ENCODE measurements at regions not wholly inside any gene's neighbourhood (a gene's known extent, or its start where the extent isn't known, plus 50 kb on each side); places are given as distances from the start of the nearest gene placed in this dataset.

DNA sequence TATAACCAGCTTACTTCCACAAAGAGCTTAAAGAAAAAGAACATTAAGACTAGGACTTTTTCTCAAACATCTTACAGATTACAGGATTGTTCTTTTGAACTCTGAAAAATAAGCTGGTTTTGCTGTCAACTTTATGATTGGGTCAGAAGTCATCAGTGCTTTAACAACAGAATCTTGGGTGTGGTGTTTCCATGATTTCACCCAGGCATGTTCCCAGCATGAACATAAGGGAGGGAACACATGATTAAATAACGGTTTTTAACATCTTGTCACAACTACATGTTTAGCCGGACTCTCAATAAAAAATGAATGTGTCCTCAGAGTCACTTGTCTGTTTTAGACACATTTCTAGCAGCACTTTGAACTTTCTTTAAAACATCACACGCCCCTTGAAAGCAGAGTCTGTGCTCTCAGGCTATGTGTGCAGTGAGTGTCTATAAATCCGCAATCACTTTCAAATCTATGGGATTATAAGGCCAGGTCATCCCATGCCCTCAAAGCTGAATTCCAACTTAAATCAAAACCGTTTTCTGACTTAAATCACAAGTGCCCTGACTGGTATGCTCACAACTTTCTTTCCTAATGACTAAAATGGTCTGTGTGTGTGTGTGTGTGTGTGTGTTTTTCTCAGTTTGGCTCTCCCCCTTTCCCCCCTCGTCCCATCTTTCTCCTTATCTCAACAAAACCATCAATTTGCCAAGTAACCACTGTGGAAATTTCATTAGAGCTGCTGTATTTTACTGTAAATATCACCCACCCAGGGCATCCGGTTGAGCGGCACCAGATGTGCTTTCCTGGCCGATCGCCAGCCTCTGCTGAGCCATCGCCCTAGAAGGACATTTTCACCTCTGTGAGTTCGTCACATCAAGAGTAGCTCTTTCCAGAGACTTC is 216.8 kb upstream of the DTNBP1 start:
- no peak for DNase-seq (ENCODE audit: low spot score)

- no peak for DNase-seq (ENCODE audit: low spot score)
These were observed 214.4 kb upstream of the DTNBP1 start for GRCh38 chr6:15877231-15877630.

DNA sequence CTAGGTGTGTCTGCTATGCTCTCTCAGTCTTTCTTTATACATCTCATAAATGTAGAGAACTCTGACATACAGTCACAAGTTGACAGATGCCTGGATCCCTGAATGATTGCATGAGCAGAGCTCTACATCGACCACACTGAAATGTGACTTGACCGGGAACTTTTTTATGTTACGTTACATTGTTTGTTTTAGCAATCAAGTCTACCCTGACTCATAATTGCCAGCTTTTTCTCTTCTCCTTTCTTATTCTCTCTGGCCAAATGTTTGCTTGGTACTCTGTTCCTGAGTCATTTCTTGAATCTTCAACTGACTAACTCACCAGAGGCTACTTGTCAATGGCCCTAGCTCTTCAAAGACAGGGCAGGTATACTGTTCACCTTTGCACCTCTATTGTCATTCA is 213.6 kb upstream of the DTNBP1 start:
- DNase-seq (ENCODE audit: low spot score) = no peak

DNA sequence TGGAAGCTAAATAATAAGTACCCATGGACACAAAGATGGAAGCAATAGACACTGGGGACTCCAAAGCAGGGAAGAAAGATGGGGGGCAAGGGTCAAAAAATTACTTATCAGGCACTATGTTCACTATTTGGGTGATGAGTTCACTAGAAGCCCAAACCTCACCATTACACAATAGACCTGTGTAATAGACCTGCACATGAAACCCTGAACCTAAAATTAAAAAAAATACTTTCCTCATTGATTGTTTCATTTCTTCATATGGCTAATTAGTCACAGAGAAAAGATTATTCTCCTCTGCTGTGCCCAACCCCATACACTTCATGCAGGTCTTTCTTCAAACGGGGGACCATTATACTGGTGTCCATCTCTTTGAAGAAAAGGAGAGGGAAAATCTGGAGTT is 213.0 kb upstream of the DTNBP1 start:
- DNase-seq (ENCODE audit: low spot score) = no peak

GRCh38 chr6:15874821-15875220 is 212.0 kb upstream of the DTNBP1 start:
- no peak for DNase-seq (ENCODE audit: low spot score)

GRCh38 chr6:15874326-15874725 is 211.5 kb upstream of the DTNBP1 start:
- no peak for DNase-seq (ENCODE audit: low spot score)

DNA sequence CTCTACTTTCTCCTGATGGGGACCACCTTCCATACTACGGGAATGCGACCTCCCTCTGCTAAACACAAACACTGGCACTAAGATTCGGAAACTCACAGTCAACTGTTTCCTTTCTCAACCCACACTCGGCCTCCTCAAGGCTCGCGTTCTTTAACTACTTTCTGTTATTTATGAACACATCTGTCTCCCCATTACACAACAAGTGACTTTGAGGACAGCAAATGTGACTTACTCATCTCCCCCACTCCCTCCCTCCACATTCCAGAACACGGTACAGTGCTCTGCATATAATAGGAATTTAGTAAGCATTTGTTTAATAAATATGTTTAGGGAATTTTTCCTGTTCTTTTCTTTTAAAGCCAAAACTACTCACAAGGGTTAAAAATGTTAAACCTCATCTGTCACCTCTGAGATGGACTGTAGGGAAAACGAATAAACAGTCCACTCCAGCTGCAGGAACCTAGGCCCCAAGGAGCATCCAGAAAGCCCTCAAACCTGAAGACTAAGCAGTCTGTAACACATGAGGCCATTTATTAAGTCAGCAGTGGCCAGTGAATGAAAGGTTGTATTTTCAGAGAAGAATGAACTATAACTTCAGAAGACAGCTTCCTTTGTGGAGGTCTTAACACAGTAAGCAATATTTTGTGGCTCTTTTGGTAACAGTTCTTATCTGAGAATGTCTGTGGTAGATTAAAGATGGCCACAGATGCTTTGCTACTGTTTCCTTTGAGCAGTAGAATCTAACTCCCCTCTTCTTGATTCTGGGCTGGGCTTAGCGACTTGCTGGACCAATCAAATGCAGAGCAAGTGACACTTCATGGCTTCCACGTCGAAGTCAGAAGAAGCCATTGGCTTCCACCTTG is 209.6 kb upstream of the DTNBP1 start:
- no peak for DNase-seq (ENCODE audit: low spot score)

DNA sequence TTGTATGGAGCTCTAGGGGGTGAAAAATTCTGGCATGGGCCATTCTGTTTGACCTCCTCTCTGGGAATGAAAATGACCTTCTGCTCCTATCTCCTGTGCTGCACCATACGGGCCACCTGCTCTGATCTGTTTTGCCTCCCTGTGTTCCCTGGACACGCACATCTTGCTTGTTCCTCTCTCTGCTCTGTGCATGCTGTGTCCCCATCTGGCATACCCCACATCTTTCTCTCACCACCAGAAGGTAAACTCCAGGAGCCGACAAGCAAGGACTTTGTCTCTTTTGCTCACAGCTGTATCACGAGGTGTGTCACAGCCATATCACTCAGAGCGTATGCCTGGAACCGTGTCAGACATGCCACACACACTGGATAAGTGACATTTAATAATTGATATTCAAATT is 208.4 kb upstream of the DTNBP1 start:
- no peak for DNase-seq (ENCODE audit: low spot score)

GRCh38 chr6:15870333-15871043 is 207.7 kb upstream of the DTNBP1 start:
- no peak for DNase-seq (ENCODE audit: low spot score)

DNA sequence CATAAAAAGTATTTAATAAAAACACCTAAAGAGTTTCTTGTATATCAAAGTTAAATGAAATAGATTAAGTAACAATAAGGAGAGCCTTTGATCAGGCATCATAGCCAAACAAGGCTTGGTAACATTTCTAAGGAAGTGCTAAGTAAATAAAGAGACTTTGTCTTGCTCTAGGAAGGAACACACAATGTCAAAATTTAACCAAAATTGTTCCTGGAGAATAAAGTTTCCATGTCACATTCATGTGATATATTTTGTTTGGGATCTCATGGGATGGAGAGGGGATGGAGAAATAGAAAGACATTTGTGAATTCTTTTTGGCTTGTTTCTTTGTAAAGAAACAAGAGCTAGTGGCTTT is 201.9 kb upstream of the DTNBP1 start:
- no peak for DNase-seq (ENCODE audit: low spot score)

- no peak for DNase-seq (ENCODE audit: low spot score)
These were observed 201.3 kb upstream of the DTNBP1 start for GRCh38 chr6:15864038-15864707.

GRCh38 chr6:15862810-15863209 is 200.0 kb upstream of the DTNBP1 start:
- no peak for DNase-seq (ENCODE audit: low spot score)

DNA sequence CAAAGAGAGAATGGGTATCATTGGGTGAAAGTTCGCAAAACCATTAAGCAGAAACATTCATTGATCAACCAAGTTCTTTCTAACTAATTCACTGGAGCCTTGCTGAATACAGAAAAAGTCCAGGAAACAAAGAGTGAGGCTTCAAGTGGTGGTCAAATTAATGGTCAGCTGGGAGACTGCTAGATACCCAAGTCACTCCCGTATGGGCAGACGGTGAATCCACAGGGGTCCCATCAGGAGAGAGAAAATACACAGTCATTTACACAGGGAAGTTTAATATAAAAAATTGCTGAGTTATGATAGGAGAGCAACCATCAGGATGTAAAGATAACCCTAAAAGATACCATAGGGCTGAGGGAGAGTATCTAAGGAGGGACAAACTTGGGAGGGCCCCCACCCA is 198.7 kb upstream of the DTNBP1 start:
- DNase-seq (ENCODE audit: low spot score) = no peak

- no peak for DNase-seq (ENCODE audit: low spot score)
These were observed 192.2 kb upstream of the DTNBP1 start for GRCh38 chr6:15854826-15855710.

- DNase-seq (ENCODE audit: low spot score) = no peak
These were observed 191.6 kb upstream of the DTNBP1 start for GRCh38 chr6:15854378-15854777.

- DNase-seq (ENCODE audit: low spot score) = no peak
These were observed 190.4 kb upstream of the DTNBP1 start for GRCh38 chr6:15853259-15853658.

DNA sequence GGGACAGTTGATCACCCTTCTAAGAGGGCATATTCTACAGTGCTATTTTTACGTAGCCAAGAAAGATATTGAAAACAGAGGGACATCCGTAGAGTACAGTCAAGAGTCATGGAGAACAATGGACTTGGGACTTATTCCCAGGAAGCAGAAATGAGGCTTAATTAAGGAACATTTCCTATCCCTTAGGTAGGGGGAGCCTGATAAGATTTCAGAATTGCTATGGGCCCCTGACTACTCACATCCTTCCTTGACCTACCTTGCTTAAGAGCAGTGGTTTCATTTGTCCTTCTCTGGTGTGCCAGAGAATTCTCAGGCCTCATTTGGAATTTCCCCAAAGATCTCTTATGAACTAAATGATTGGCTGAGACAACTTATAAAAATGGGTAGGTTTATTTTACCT is 189.5 kb upstream of the DTNBP1 start:
- DNase-seq (ENCODE audit: low spot score) = no peak

DNA sequence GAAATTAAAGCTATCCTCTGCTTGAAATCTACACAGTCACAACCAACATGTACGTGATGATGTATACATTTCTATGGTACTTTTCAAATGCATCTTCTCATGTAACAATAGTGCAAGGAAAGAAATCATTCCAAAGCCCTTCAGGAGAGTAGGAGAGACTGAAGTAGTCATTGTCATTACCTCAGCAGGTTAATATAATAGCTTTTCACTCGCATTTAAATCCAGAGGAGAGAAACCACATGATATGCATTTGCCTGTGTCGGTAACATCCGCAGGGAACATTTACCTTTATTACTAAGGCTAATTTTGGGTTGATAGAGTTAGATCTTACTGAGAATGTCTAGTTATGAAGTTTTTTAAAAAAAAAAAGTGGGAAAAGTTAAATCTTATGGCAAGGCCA is 186.6 kb upstream of the DTNBP1 start:
- DNase-seq (ENCODE audit: low spot score) = no peak

GRCh38 chr6:15845492-15845891 is 182.7 kb upstream of the DTNBP1 start:
- no peak for DNase-seq (ENCODE audit: low spot score)

DNA sequence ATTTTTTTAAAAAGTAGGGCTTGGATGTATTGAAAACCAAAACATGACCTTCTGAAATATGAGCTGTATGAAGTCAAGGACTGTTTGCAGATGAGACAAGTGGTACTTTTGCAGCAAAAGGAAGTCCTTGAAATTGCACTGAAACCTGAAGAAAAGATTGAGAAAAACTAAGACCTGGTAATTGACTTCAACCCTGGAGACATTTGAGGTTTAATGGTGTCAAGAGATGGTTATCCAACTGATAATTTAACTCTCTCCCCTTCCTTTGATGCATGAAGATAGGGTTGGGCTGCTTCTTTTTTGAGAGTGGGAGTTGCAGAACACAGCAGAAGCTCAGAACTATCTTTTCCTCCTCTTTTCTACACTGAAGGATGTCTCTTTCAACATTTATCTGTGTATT is 180.9 kb upstream of the DTNBP1 start:
- no peak for DNase-seq (ENCODE audit: low spot score)

- DNase-seq (ENCODE audit: low spot score) = no peak
These were observed 180.4 kb upstream of the DTNBP1 start for GRCh38 chr6:15843226-15843625.
